HL-60 (cell line): ENCODE measurements at regions not wholly inside any gene's neighbourhood (a gene's known extent, or its start where the extent isn't known, plus 50 kb on each side); places are given as distances from the start of the nearest gene placed in this dataset.

ENCODE experiments used
- DNase-seq, 2 experiments: peaks; one replicate each; pipeline ENCODE4 v3.0.0-alpha.2; 2010 to 2020; ENCODE audit warnings: low read depth in 1 of 2, low spot score in 1 of 2
- H3K27ac ChIP-seq: fragments of 250-450 bp; sonication (Bioruptor Pico); replicated peaks from 2 replicates; pipeline ENCODE4 v1.5.1; 2020; ENCODE audit warnings: mild to moderate bottlenecking, moderate library complexity
- H3K27me3 ChIP-seq: fragments of 250-450 bp; sonication (Bioruptor Pico); 2 replicates; pipeline ENCODE4 v1.5.1; 2021; ENCODE audit warnings: mild to moderate bottlenecking, moderate library complexity; ENCODE audit not compliant: insufficient read depth, poor library complexity, severe bottlenecking
- H3K4me3 ChIP-seq: replicated peaks from 2 replicates; pipeline ENCODE4 v1.5.1; 2011; ENCODE audit warnings: mild to moderate bottlenecking, control low read depth, low read length; ENCODE audit not compliant: insufficient read depth
- GABPA ChIP-seq: IDR thresholded peaks from 2 replicates; pipeline ENCODE4 v1.6.1; 2012; ENCODE audit warnings: low read depth
- POLR2AphosphoS5 ChIP-seq: IDR thresholded peaks from 2 replicates; pipeline ENCODE4 v1.6.1; 2012; ENCODE audit warnings: low read depth
- SPI1 ChIP-seq: IDR thresholded peaks from 2 replicates; pipeline ENCODE4 v1.6.1; 2012; ENCODE audit warnings: low read depth, mild to moderate bottlenecking, borderline replicate concordance
- TF ChIP-seq, protein P1 (sequence below): IDR thresholded peaks from one replicate; pipeline ENCODE4 v1.5.1; 2011; ENCODE audit warnings: low read length, control low read depth, inconsistent platforms; ENCODE audit not compliant: insufficient read depth
- TF ChIP-seq, protein P2 (sequence below): IDR thresholded peaks from 2 replicates; pipeline ENCODE4 v1.6.1; 2012; ENCODE audit warnings: low read depth; ENCODE audit not compliant: insufficient replicate concordance

DNA sequence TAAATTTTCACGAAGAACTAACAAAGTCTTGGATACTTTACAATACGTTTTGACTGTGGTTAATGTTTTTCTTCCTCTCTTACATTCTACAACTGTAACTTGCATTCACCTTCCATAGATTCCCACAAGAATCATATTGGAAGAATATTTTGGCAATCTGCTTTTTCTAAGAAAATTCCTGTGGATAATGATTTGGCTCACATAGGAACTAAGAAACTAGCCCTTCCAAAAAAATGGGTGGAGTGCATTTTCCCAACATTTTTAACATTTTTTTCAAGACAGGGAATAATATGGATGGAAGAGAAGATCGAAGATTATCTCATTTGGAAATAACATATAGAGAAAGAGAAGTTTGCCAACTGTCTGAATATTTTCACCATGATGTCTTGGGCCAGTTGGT, 256.9 kb upstream of the POU2AF2 start:
- no peaks in the 10 kb centered on the region for H3K27me3 ChIP-seq
- no peak for DNase-seq
- TF ChIP-seq SPI1 = no peak
- TF ChIP-seq, protein P1, sequence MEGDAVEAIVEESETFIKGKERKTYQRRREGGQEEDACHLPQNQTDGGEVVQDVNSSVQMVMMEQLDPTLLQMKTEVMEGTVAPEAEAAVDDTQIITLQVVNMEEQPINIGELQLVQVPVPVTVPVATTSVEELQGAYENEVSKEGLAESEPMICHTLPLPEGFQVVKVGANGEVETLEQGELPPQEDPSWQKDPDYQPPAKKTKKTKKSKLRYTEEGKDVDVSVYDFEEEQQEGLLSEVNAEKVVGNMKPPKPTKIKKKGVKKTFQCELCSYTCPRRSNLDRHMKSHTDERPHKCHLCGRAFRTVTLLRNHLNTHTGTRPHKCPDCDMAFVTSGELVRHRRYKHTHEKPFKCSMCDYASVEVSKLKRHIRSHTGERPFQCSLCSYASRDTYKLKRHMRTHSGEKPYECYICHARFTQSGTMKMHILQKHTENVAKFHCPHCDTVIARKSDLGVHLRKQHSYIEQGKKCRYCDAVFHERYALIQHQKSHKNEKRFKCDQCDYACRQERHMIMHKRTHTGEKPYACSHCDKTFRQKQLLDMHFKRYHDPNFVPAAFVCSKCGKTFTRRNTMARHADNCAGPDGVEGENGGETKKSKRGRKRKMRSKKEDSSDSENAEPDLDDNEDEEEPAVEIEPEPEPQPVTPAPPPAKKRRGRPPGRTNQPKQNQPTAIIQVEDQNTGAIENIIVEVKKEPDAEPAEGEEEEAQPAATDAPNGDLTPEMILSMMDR = no peak
- no peak for TF ChIP-seq POLR2AphosphoS5
- TF ChIP-seq GABPA = no peak
- TF ChIP-seq, protein P2, sequence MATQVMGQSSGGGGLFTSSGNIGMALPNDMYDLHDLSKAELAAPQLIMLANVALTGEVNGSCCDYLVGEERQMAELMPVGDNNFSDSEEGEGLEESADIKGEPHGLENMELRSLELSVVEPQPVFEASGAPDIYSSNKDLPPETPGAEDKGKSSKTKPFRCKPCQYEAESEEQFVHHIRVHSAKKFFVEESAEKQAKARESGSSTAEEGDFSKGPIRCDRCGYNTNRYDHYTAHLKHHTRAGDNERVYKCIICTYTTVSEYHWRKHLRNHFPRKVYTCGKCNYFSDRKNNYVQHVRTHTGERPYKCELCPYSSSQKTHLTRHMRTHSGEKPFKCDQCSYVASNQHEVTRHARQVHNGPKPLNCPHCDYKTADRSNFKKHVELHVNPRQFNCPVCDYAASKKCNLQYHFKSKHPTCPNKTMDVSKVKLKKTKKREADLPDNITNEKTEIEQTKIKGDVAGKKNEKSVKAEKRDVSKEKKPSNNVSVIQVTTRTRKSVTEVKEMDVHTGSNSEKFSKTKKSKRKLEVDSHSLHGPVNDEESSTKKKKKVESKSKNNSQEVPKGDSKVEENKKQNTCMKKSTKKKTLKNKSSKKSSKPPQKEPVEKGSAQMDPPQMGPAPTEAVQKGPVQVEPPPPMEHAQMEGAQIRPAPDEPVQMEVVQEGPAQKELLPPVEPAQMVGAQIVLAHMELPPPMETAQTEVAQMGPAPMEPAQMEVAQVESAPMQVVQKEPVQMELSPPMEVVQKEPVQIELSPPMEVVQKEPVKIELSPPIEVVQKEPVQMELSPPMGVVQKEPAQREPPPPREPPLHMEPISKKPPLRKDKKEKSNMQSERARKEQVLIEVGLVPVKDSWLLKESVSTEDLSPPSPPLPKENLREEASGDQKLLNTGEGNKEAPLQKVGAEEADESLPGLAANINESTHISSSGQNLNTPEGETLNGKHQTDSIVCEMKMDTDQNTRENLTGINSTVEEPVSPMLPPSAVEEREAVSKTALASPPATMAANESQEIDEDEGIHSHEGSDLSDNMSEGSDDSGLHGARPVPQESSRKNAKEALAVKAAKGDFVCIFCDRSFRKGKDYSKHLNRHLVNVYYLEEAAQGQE = no peak
- no peak overlapping the region for H3K4me3 ChIP-seq
- no peak overlapping the region for H3K27ac ChIP-seq

GRCh38 chr11:110986016-110986415, 259.5 kb upstream of the POU2AF2 start:
- TF ChIP-seq GABPA (no peak), SPI1 (no peak), POLR2AphosphoS5 (no peak)
- TF ChIP-seq, protein P1 = no peak
- TF ChIP-seq, protein P2 = no peak
- Histone ChIP-seq H3K27ac (no peak overlapping the region), H3K27me3 (no peaks in the 10 kb centered on the region)

DNA sequence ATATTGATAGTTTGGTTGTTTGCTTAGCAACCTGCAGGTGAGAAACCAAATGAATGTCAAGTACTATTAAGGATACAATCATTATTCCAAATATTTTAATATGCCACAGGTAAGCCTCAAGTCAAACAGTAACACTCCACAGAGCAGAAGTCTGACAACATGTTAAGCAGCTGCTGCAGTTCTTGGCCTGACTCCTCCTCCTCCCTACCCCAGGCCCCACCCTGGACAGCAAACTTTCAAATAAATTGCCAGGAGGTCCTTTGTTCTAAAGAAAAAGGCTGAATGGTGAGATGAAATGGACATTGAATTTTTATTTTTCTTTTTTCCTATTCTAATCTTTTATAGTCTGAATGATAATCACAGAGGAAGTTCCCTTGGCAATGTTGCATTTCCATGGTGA, 260.0 kb upstream of the POU2AF2 start:
- H3K27ac ChIP-seq = no peak overlapping the region
- no peak for DNase-seq
- TF ChIP-seq SPI1 (no peak), POLR2AphosphoS5 (no peak), GABPA (no peak)
- TF ChIP-seq, protein P2 = no peak
- TF ChIP-seq, protein P1 = no peak
- H3K4me3 ChIP-seq = no peak overlapping the region
- no peaks in the 10 kb centered on the region for H3K27me3 ChIP-seq

More at GRCh38 chr11:110986016-110986415, 259.5 kb upstream of the POU2AF2 start:
- DNase-seq = no peak
- no peak overlapping the region for H3K4me3 ChIP-seq
